Stimulated activated CD4-positive, alpha-beta T cell treated with anti-CD3 and anti-CD28 coated beads, Interleukin-15, amount 100 ng/mL, for 24 hours (primary cell): ENCODE measurements at regions not wholly inside any gene's neighbourhood (a gene's known extent, or its start where the extent isn't known, plus 50 kb on each side); places are given as distances from the start of the nearest gene placed in this dataset.
"Not testable (repeated sequence)": the region's sequence is repeated elsewhere in the genome, so short reads cannot be mapped to it uniquely, and the experiment has no call there.

Experiments used
- DNase-seq: peaks from one replicate; pipeline ENCODE4 v3.0.0-alpha.2; 2020

- no peak for DNase-seq
These were observed 117.4 kb upstream of the DNAJC10 start for GRCh38 chr2:182598626-182599025.

DNA sequence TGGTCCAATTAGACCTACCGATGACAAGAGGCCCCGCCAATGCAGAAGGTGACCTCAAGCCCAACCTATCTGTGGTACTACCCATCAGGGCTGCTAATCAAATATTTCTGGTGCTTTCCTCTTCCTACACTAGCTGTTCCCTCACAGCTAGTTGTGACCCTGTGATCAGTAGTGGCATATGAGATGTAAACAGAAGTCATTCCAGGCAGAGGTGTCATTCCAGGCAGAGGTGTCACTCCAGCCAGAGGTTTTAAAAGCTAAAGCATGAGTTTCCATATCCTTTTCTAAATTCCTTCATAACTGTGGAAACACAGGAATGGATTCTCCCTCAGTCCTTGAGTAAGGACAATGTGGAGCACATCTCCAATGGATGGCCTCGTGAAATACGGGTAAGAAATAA, 110.9 kb upstream of the DNAJC10 start:
- no peak for DNase-seq

- no peak for DNase-seq
These were observed 109.1 kb upstream of the DNAJC10 start for GRCh38 chr2:182606728-182607681.

DNA sequence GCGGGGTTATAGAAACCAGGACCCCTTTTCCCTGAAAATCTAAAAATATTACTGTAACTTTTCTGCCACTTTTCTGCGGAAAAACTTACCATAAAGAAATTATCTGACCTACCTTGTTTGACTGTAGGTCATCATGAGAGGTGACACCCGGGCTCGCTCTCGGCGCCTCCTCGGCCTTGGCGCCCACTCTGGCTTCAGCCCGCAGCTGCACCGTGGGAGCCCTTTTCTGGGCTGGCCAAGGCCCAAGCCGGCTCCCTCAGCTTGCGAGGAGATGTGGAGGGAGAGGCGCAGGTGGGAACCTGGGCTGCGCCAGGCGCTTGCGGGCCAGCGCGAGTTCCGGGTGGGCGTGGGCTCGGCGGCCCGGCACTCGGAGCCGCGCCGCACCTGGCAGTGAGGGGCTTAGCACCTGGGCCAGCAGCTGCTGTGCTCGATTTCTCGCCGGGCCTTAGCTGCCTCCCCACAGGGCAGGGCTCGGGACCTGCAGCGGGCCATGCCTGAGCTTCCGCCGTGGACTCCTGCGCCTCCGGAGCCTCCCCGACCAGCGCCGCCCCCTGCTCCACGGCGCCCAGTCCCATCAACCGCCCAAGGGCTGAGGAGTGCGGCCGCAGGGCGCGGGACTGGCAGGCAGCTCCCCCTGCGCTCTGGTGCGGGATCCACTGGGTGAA, 107.7 kb upstream of the DNAJC10 start:
- no peak for DNase-seq

DNA sequence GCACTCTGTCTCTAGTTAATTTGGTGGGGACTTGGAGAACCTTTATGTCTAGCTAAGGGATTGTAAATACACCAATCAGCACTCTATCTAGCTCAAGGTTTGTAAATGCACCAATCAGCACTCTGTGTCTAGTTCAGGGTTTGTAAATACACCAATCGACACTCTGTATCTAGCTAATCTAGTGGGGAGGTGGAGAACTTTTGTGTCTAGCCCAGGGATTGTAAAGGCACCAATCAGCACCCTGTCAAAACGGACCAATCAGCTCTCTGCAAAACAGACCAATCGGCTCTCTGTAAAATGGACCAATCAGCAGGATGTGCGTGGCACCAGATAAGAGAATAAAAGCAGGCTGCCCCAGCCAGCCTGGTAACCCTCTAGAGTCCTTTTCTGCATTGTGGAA, 107.1 kb upstream of the DNAJC10 start:
- DNase-seq, result not testable (repeated sequence)

DNA sequence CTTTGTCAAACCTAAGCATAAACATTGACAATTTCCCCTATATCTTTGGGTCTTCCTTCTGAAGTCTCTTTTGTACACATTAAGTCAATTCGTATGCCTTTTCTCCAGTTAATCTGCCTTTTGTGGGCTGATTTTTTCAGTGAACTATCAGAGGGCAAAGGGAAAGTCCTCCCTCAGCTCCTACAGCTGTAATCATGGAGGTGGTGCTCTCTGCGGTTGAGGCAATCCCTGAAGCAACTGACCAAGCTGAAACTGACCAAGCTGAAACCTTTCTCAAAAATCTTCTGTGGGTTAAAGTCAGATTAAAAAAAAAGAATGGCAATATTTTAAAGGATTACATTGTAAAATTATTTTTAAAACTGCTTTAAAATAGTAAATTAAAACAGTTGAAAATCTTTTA, 105.8 kb upstream of the DNAJC10 start:
- no peak for DNase-seq

- DNase-seq, result no peak
These were observed 105.0 kb upstream of the DNAJC10 start for GRCh38 chr2:182611009-182611408.

- no peak for DNase-seq
These were observed 101.0 kb upstream of the DNAJC10 start for GRCh38 chr2:182615036-182615435.

GRCh38 chr2:182616471-182617393, 99.3 kb upstream of the DNAJC10 start:
- no peak for DNase-seq

- no peak for DNase-seq
These were observed 97.4 kb upstream of the DNAJC10 start for GRCh38 chr2:182618672-182619079.

- no peak for DNase-seq
These were observed 96.8 kb upstream of the DNAJC10 start for GRCh38 chr2:182619276-182619675.

- DNase-seq, result no peak
These were observed 94.9 kb upstream of the DNAJC10 start for GRCh38 chr2:182621191-182621590.

GRCh38 chr2:182621810-182622209, 94.2 kb upstream of the DNAJC10 start:
- no peak for DNase-seq

DNA sequence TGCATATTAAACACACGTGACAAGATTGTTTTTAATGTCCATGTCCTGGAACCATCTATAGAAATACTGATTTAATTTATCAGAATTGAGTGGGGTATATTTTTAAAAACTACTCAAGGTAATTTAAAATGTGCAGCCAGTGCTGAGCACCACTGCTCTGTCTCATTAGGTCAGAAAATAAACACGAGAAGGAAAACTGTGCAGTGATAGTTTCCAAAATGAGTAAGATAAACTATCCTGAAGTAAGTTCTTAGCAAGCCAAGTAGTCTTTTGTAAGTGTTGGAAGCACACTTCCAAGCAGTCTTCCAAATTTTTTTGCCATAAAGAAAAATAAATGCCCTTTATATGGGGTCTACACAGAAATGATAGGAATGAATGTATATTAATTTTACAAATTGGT, 93.8 kb upstream of the DNAJC10 start:
- DNase-seq, result no peak

GRCh38 chr2:182625814-182626213, 90.2 kb upstream of the DNAJC10 start:
- no peak for DNase-seq

- DNase-seq, result no peak
These were observed 87.1 kb upstream of the DNAJC10 start for GRCh38 chr2:182628916-182629315.

GRCh38 chr2:182630207-182630606, 85.8 kb upstream of the DNAJC10 start:
- no peak for DNase-seq

- DNase-seq, result no peak
These were observed 84.8 kb upstream of the DNAJC10 start for GRCh38 chr2:182631299-182631698.

GRCh38 chr2:182634386-182634785, 81.7 kb upstream of the DNAJC10 start:
- DNase-seq, result no peak

DNA sequence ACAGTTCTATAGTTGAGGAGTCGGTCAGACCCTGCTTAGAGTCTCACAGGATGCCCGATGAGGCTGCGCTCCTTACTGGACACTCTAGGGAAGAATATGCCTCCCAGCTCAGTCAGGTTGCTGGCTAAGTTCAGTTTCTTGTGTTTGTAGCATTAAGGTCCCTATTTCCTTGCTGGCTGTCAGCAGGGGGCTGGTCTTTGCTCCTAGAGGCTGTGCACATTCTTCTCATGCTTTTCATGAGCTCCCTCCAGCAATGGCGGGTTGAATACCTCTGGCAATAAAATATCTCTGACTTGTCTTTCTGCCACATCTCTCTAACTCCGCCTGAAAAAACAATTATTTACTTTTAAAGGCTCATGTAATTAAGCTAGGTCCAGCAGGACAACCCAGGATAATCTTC, 79.4 kb upstream of the DNAJC10 start:
- DNase-seq, result no peak

DNA sequence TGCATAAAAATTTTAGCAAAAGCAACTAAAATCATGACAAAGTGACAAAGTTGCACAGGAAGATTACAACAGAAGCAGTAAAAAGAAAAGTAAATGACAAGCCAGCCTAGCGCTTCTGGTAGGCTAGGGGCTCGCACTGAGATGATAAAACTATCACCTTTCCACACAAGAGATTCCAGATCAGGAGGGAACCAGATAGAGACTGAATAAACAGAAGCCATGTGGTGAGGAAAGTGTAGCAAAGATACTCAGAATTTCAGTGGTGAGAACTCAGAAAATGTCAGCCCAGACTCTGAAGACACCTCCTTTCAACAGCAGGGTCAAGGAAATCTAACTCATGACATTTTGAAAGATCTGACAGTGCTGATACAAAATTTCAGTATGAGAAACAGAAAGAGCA, 77.4 kb upstream of the DNAJC10 start:
- DNase-seq, result no peak

- no peak for DNase-seq
These were observed 76.1 kb upstream of the DNAJC10 start for GRCh38 chr2:182639971-182640370.

GRCh38 chr2:182642328-182642727, 73.7 kb upstream of the DNAJC10 start:
- peak; percentile 23 for DNase-seq
